HepG2 (cell line): ENCODE measurements at regions not wholly inside any gene's neighbourhood (a gene's known extent, or its start where the extent isn't known, plus 50 kb on each side); places are given as distances from the start of the nearest gene placed in this dataset.

ENCODE experiments used
- CENPT ChIP-seq: sonication (generic); formaldehyde crosslinking; IDR thresholded peaks from 2 replicates; pipeline ENCODE4 v1.8.0; 2022; ENCODE audit warnings: low read depth, mild to moderate bottlenecking, moderate library complexity, missing genetic modification reagents
- KDM2A ChIP-seq: sonication (generic); formaldehyde crosslinking; IDR thresholded peaks from 2 replicates; pipeline ENCODE4 v1.4.0; 2020; ENCODE audit warnings: low read depth, missing genetic modification reagents, borderline replicate concordance
- MEIS1 ChIP-seq: sonication (generic); formaldehyde crosslinking; IDR thresholded peaks from 2 replicates; pipeline ENCODE4 v1.9.0; 2021; ENCODE audit warnings: mild to moderate bottlenecking, missing genetic modification reagents, moderate library complexity, borderline replicate concordance
- MXD4 ChIP-seq: IDR thresholded peaks from 2 replicates; pipeline ENCODE4 v1.6.1; 2016; ENCODE audit warnings: mild to moderate bottlenecking, missing biosample characterization, missing genetic modification reagents
- MZF1 ChIP-seq: sonication (generic); formaldehyde crosslinking; IDR thresholded peaks from 2 replicates; pipeline ENCODE4 v1.8.1; 2023; ENCODE audit warnings: mild to moderate bottlenecking, missing genetic modification reagents, borderline replicate concordance
- NFIC ChIP-seq: IDR thresholded peaks from 2 replicates; pipeline ENCODE4 v1.6.1; 2012; ENCODE audit warnings: mild to moderate bottlenecking, low read length, inconsistent platforms
- NKX3-1 ChIP-seq: sonication (generic); formaldehyde crosslinking; IDR thresholded peaks from 2 replicates; pipeline ENCODE4 v1.5.0; 2020; ENCODE audit warnings: missing genetic modification reagents
- NONO ChIP-seq, 2 experiments: fragments of 450-650 bp in 1 of 2; sonication (generic) in 1 of 2; formaldehyde crosslinking in 1 of 2; IDR thresholded peaks in 1 of 2; conservative IDR thresholded peaks in 1 of 2; 2 replicates each; pipeline versions ENCODE4 v1.6.1 to v1.8.0; 2017 to 2022; ENCODE audit warnings: mild to moderate bottlenecking in 1 of 2, missing genetic modification reagents in 1 of 2, moderate library complexity in 1 of 2
- RFXAP ChIP-seq: sonication (generic); formaldehyde crosslinking; IDR thresholded peaks from 2 replicates; pipeline ENCODE4 v1.4.0; 2020; ENCODE audit warnings: missing genetic modification reagents, borderline replicate concordance
- SRSF4 ChIP-seq: fragments of 200-400 bp; formaldehyde crosslinking; IDR thresholded peaks from one replicate; pipeline ENCODE4 v1.6.1; 2018; ENCODE audit warnings: mild to moderate bottlenecking, low read depth, low read length, moderate library complexity; ENCODE audit not compliant: poor library complexity, severe bottlenecking
- SSRP1 ChIP-seq: IDR thresholded peaks from 2 replicates; pipeline ENCODE4 v1.6.1; 2016; ENCODE audit warnings: control low read depth
- ZFP36 ChIP-seq: fragments of 150-350 bp; IDR thresholded peaks from 2 replicates; pipeline ENCODE4 v1.6.1; 2018; ENCODE audit warnings: borderline replicate concordance, low read length, low read depth; ENCODE audit not compliant: partially characterized antibody
- ZFP36L2 ChIP-seq: sonication (generic); formaldehyde crosslinking; IDR thresholded peaks from 2 replicates; pipeline ENCODE4 v1.4.0; 2020; ENCODE audit warnings: missing genetic modification reagents
- ZMYM3 ChIP-seq: sonication (generic); formaldehyde crosslinking; IDR thresholded peaks from 2 replicates; pipeline ENCODE4 v1.5.1; 2020; ENCODE audit warnings: mild to moderate bottlenecking, missing genetic modification reagents
- ZNF12 ChIP-seq: sonication (generic); formaldehyde crosslinking; IDR thresholded peaks from 2 replicates; pipeline ENCODE4 v1.5.0; 2020; ENCODE audit warnings: missing genetic modification reagents
- ZNF138 ChIP-seq: sonication (generic); formaldehyde crosslinking; IDR thresholded peaks from 2 replicates; pipeline ENCODE4 v1.5.0; 2020; ENCODE audit warnings: mild to moderate bottlenecking, low read depth, missing genetic modification reagents
- ZNF383 ChIP-seq: sonication (generic); formaldehyde crosslinking; IDR thresholded peaks from 2 replicates; pipeline ENCODE4 v1.4.0; 2020; ENCODE audit warnings: missing genetic modification reagents, mild to moderate bottlenecking, borderline replicate concordance
- ZNF766 ChIP-seq: sonication (generic); formaldehyde crosslinking; IDR thresholded peaks from 2 replicates; pipeline ENCODE4 v1.5.0; 2020; ENCODE audit warnings: missing genetic modification reagents, borderline replicate concordance
- TF ChIP-seq, protein P1 (sequence below): sonication (generic); formaldehyde crosslinking; IDR thresholded peaks from 2 replicates; pipeline ENCODE4 v1.4.0; 2020; ENCODE audit warnings: missing genetic modification reagents
- TF ChIP-seq, protein P2 (sequence below): sonication (generic); formaldehyde crosslinking; IDR thresholded peaks from 2 replicates; pipeline ENCODE4 v1.4.0; 2020; ENCODE audit warnings: mild to moderate bottlenecking, missing genetic modification reagents, borderline replicate concordance

DNA sequence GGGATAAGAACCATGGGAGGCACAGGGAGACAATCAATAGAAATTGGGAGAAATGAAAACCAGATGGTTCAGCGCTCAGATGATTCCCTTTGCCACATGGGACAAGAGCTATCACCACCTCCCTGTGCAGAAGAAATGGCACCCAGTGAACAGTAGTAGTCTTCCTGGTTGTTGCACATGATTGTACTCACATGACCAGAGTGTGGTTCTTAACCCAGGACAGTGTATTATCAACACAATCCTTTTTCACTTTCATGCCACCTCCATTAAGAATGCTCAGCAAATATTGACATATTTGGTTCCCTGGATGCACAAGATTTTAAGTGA lies 149.0 kb upstream of the SH3BP4 start (continued):
- TF ChIP-seq, protein P1, sequence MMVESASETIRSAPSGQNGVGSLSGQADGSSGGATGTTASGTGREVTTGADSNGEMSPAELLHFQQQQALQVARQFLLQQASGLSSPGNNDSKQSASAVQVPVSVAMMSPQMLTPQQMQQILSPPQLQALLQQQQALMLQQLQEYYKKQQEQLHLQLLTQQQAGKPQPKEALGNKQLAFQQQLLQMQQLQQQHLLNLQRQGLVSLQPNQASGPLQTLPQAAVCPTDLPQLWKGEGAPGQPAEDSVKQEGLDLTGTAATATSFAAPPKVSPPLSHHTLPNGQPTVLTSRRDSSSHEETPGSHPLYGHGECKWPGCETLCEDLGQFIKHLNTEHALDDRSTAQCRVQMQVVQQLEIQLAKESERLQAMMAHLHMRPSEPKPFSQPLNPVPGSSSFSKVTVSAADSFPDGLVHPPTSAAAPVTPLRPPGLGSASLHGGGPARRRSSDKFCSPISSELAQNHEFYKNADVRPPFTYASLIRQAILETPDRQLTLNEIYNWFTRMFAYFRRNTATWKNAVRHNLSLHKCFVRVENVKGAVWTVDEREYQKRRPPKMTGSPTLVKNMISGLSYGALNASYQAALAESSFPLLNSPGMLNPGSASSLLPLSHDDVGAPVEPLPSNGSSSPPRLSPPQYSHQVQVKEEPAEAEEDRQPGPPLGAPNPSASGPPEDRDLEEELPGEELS: no peak
- TF ChIP-seq ZNF383 (no peak), RFXAP (CRISPR knock-in tag) (no peak), MEIS1 (CRISPR knock-in tag) (no peak), NKX3-1 (CRISPR knock-in tag) (no peak), MXD4 (CRISPR knock-in tag) (0 out of 2 replicates have a peak, but pooled peaks have one; percentile 30), ZFP36 (no peak), KDM2A (no peak), MZF1 (CRISPR knock-in tag) (no peak), ZFP36L2 (CRISPR knock-in tag) (no peak), ZNF138 (CRISPR knock-in tag) (no peak), CENPT (no peak), NONO (IDR thresholded peaks at IDR 0.05) (no peak), NONO (CRISPR knock-in tag; conservative IDR thresholded peaks at IDR 0.05) (no peak), NFIC (peak; percentile 2; the same call in 1 of the 2 replicates), ZNF766 (CRISPR knock-in tag) (no peak), SRSF4 (no peak), SSRP1 (no peak), ZMYM3 (CRISPR knock-in tag) (no peak), ZNF12 (CRISPR knock-in tag) (no peak)
- TF ChIP-seq, protein P2, sequence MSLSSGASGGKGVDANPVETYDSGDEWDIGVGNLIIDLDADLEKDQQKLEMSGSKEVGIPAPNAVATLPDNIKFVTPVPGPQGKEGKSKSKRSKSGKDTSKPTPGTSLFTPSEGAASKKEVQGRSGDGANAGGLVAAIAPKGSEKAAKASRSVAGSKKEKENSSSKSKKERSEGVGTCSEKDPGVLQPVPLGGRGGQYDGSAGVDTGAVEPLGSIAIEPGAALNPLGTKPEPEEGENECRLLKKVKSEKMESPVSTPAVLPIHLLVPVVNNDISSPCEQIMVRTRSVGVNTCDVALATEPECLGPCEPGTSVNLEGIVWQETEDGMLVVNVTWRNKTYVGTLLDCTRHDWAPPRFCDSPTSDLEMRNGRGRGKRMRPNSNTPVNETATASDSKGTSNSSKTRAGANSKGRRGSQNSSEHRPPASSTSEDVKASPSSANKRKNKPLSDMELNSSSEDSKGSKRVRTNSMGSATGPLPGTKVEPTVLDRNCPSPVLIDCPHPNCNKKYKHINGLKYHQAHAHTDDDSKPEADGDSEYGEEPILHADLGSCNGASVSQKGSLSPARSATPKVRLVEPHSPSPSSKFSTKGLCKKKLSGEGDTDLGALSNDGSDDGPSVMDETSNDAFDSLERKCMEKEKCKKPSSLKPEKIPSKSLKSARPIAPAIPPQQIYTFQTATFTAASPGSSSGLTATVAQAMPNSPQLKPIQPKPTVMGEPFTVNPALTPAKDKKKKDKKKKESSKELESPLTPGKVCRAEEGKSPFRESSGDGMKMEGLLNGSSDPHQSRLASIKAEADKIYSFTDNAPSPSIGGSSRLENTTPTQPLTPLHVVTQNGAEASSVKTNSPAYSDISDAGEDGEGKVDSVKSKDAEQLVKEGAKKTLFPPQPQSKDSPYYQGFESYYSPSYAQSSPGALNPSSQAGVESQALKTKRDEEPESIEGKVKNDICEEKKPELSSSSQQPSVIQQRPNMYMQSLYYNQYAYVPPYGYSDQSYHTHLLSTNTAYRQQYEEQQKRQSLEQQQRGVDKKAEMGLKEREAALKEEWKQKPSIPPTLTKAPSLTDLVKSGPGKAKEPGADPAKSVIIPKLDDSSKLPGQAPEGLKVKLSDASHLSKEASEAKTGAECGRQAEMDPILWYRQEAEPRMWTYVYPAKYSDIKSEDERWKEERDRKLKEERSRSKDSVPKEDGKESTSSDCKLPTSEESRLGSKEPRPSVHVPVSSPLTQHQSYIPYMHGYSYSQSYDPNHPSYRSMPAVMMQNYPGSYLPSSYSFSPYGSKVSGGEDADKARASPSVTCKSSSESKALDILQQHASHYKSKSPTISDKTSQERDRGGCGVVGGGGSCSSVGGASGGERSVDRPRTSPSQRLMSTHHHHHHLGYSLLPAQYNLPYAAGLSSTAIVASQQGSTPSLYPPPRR: no peak
